Gastrocnemius medialis (tissue), 4 donors: ENCODE measurements at regions not wholly inside any gene's neighbourhood (a gene's known extent, or its start where the extent isn't known, plus 50 kb on each side); places are given as distances from the start of the nearest gene placed in this dataset.

Source experiments
- POLR2A ChIP-seq, 2 donors: fragments of 450-650 bp; IDR thresholded peaks; one replicate each; pipeline ENCODE4 v1.6.1; 2017; ENCODE audit warnings: antibody characterized with exemption in 2 of 2, mild to moderate bottlenecking in 2 of 2, moderate library complexity in 2 of 2
- TF ChIP-seq, protein P1 (sequence below), 5 experiments: fragments of 450-650 bp in 3 of 5; fragments of 200-600 bp in 2 of 5; sonication (generic) in 2 of 5; IDR thresholded peaks in 4 of 5; conservative IDR thresholded peaks in 1 of 5; 1 replicate in 4 of 5; 2 replicates in 1 of 5; pipeline ENCODE4 v1.5.1; 2016 to 2019; ENCODE audit warnings: antibody characterized with exemption in 5 of 5, mild to moderate bottlenecking in 3 of 5, moderate library complexity in 3 of 5

DNA sequence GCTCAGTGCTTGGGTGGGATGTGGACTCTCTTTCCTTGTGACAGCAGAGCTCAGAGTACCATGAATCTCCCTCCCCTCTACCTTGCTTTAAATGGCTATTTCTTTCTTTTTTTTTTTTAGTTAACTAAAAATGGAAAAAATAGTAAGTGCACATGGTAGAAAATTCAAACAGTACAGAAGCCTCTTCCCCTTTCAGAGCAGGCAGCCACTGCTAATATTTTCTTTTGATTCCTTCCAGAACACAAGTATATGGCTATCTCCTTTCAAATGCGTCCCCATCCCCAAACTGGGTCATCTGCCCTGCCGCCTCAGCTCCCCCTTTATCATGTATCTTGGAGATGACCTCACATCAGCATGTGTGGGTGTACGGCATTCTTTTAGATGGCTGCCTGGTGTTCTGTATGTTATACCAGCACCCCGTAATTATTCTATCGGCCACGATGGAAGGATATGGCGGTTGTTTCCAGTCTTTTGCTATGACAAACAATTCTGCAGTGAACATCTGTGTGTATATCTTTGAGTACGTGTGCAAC lies 70.5 kb upstream of the DLX2 start:
- no peak for TF ChIP-seq POLR2A (IDR thresholded peaks at IDR 0.05)
- TF ChIP-seq, protein P1, sequence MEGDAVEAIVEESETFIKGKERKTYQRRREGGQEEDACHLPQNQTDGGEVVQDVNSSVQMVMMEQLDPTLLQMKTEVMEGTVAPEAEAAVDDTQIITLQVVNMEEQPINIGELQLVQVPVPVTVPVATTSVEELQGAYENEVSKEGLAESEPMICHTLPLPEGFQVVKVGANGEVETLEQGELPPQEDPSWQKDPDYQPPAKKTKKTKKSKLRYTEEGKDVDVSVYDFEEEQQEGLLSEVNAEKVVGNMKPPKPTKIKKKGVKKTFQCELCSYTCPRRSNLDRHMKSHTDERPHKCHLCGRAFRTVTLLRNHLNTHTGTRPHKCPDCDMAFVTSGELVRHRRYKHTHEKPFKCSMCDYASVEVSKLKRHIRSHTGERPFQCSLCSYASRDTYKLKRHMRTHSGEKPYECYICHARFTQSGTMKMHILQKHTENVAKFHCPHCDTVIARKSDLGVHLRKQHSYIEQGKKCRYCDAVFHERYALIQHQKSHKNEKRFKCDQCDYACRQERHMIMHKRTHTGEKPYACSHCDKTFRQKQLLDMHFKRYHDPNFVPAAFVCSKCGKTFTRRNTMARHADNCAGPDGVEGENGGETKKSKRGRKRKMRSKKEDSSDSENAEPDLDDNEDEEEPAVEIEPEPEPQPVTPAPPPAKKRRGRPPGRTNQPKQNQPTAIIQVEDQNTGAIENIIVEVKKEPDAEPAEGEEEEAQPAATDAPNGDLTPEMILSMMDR (IDR thresholded peaks at IDR 0.05 in 4 of 5, conservative IDR thresholded peaks at IDR 0.05 in 1 of 5) = no peak
